Hematopoietic multipotent progenitor cell treated with erythropoietin and hydrocortisone succinate and interleukin-3 and kit ligand, for 15 days (in vitro differentiated cells): ENCODE measurements at regions not wholly inside any gene's neighbourhood (a gene's known extent, or its start where the extent isn't known, plus 50 kb on each side); places are given as distances from the start of the nearest gene placed in this dataset.

Experiments
- DNase-seq: peaks from one replicate; pipeline ENCODE4 v3.0.0-alpha.2; 2015; ENCODE audit warnings: low spot score

GRCh38 chr14:36465178-36465577 lies 54.9 kb downstream of the NKX2-1 start:
- DNase-seq: no peak

GRCh38 chr14:36462890-36463289 lies 57.1 kb downstream of the NKX2-1 start:
- no peak for DNase-seq

DNA sequence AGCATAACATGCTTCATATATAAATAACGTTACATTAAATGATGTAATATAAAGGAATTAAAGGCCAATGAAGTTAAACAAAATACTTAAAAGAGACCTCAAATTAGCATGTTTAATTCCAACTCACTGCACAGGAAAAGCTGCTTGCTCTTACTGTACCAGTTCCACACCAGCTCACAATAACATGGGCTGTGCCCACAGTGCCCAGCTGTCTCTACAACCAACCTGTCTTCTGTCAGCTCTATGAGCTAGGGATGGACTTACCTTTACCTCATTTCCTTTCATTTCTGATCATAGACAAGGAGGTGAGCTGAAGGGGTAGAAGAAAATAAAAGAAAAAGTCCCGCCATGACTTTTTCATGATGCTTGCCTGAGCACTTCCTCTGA lies 64.8 kb downstream of the NKX2-1 start:
- no peak for DNase-seq

DNA sequence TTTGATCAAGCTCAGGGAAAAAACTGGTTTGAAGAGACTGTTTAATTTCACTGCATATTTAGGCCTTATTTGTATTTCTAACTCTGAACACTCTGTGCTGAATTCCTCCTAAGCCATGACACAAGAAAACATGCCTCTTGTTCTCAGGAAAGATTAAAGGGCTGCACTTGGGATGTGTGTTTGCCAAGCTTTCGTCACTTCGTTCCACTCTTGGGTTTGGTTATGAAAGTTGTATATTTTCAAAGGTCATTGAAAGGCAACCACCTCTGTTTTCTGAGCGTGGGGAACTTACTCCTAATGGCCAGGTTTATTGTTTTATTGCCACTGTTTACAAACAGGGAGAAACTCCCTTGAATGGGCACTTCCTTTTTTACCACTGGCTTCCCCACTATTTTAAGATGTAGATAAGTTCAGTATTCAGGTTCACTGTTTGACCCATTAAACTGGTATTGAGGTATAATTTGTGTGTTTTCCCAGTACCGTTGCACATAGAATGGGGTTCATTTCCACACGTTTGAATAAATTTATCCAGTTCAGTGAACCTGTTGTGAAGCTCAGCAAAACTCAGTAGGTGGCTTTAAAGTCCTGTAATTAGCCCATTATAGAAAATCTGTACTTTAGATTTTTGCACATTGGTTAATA lies 65.3 kb downstream of the NKX2-1 start:
- no peak for DNase-seq

DNA sequence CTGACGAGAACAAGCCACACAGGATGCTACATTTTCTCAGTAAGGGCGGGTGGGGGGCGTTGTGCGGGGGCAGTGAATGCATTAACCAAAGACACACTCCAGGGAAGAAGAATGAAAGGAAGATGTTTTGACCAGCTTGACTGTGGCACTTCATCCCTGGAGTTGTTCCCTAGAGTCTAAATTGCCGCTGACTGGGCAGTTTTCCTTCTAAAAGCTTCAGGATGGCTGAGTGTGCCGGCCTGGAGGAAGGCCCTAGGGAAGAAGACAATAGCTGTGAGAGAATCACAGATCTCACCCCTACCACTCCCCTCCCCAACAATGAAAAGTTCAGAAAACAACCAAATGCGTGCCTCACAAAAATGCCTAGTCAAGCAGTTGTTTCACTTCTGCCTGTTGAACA lies 67.2 kb downstream of the NKX2-1 start:
- DNase-seq: no peak

- no peak for DNase-seq
These were observed 68.5 kb downstream of the NKX2-1 start for GRCh38 chr14:36451310-36452065.

GRCh38 chr14:36450550-36450949 lies 69.5 kb downstream of the NKX2-1 start:
- DNase-seq: no peak

DNA sequence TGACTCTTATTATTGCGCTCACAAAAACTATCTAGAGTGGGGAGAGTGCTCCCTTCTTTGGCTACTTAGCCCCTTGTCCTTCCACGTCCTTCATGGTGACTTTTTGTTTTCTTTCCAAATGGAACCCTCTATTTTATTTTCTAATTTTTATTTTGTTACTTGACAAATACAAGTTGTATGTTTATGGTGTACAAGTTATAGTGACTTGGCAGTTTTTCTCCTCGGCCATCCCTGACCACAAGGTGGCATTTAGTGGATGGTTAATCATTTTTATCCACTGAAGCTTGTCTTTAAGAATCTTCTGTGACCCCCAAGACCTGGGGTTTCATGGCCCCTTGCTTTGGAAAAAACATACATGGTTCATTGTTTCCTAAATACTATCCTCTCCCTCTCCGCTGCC lies 70.1 kb downstream of the NKX2-1 start:
- DNase-seq: no peak

DNA sequence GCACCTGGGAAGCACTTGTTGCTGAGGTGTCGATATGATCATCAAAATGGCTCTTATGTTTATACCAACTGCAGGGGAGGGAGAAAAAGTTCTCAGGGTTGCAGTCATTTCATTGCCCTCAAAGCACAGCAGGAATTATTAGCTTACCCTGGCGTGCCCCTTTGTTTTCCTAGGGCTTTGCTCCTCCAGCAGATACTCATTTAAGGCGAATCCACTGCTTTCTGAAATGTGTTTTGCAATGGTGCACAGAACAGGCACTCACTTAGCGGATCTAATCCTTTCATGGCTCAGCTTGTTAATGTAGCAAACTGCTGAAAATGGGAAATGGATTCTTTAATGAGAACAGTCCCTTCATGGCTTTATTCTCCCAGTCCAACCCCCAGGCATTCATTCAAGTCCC lies 76.7 kb downstream of the NKX2-1 start:
- no peak for DNase-seq

DNA sequence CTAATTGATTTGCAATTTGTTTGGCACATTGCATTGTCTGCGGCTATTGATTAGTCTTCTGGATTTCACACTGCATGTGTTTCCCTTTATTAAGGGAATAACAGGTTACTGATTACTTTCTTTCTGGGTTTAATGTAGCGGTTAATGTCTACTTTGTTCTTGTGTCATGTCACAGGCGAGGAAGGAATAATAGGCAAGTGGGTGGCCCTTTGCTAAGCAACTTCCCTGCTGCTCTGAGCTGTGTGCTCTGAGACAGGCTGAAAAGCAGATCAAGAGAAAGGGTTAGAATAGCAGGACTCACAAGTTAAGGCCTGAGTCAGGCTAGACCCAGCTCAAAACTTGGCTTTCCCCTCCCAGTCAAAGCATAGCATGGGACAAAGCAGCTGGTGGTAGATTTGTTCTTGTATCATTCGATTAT lies 77.2 kb downstream of the NKX2-1 start:
- DNase-seq: no peak

- DNase-seq: no peak
These were observed 78.7 kb downstream of the NKX2-1 start for GRCh38 chr14:36441283-36441682.

GRCh38 chr14:36439766-36440165 lies 80.3 kb downstream of the NKX2-1 start:
- no peak for DNase-seq

DNA sequence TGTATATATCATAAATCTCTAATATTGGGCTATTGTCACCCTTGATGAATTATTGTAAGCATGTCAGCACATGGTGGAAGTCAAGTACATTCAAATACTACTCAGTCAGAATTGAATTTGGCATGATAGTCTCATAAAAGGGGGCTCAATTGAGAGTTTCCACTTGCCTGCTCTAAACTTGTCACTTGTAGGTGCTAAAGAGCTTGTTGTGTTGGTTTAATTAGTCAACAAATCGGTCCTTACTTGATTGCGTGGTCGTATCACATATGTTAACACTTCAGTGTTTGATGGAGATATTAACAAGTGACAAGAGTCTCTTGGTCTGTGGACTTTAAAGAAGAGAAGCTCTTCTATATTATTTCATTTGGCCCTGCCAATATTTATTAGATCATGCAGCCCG lies 81.1 kb downstream of the NKX2-1 start:
- DNase-seq: no peak

GRCh38 chr14:36430662-36431084 lies 89.4 kb downstream of the NKX2-1 start:
- no peak for DNase-seq

- DNase-seq: no peak
These were observed 89.9 kb downstream of the NKX2-1 start for GRCh38 chr14:36430169-36430568.

DNA sequence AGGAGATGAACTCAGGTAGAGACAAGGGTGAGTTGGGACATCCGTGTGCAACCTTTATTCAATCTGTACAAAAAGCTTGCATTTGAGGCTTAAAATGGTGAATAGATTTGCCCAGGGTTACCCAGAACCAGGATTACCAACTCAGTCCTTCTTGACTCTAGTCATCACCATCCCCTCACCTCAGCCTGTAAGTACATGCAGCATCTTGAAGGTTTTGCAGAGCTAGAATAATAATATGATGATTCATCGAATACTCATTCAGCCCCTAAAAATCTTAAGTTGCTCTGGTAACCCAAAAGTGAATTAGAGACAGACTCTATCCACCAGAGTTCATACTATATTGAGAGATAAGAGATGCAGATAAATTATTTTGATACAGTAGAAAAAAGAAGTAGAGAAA lies 90.3 kb downstream of the NKX2-1 start:
- no peak for DNase-seq

DNA sequence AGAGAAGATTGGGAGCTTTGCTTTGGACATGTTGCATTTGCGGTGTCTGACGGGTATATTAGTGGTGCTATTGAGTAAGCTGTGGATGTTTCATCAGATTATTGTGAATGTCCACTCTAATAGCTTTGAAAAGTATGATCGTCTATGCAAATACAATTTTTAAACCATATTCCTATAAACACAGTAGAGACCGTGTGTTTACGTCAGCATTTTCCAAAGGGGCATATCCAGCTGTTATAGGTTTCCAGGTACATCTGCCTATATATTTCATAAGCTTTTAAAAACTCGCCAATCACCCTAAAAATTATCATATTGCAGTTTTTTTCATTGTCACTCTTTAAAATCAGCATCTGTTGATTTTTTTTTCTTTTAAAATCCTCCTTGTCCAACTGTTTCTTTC lies 91.7 kb downstream of the NKX2-1 start:
- DNase-seq: no peak

DNA sequence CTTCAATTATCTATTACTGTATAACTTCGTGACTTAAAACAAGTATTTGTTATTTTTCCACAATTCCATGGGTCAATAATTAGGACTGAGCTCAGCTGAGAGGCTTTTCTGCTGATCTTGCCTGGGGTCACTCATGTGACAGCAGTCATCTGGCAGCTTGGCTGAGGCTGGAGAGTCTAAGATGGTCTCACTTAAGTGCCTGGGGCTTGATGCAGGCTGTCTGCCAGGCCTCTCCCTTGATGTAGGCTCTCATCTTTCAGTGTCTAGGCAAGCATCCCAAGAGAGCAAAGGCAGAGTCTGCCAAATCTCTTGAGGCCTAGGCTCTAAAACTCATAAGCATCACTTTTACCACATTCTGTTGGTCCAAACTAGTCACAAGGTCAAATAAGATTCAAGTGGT lies 93.2 kb downstream of the NKX2-1 start:
- no peak for DNase-seq

GRCh38 chr14:36426113-36426512 lies 93.9 kb downstream of the NKX2-1 start:
- no peak for DNase-seq

DNA sequence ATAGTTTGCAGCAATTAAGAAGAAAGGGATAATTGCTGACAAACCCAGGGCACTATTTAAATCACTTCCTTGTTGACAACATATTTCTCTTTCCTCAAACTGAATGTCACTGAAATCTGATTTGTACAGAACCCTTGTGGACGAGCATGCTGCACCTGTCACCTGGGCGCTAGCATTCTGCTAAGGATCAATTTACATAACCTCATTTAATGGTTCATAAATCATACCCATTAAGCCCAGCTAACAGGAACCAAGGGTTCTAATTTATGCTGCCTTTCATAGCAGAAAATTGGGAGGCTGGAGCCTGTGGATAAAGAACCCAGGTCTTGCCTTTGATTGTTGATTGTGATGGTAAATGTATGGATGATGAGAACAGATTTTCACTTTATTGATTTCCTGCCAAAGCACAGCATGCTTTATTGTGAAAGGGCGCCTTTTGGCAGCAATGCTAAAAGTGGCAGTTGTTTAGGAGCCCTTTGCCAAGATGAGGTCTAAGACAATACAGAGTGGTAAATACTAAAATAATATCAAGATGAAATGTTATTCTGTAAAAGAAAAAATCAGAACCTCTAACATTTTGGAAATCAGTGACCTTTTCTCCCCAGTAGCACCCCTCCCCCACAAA lies 95.4 kb downstream of the NKX2-1 start:
- DNase-seq: no peak

DNA sequence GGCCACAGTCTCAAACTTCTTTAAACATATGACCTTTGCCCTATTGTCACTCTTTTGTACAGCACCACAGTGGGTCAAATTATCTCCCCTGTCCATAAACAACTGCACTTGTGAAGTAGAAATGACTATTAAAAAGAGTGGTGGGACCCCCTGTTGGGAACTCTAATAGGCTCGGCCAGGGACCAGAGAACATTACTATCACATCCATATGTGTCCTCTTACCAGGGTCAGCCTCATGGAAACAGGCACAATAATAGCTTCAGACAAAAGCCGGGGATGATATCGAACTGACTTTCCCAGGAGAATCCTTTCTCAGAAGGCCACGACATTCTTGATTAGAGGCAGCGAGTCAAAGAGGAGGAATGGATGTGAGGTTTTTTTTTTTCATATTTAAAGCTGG lies 96.6 kb downstream of the NKX2-1 start:
- DNase-seq: no peak

DNA sequence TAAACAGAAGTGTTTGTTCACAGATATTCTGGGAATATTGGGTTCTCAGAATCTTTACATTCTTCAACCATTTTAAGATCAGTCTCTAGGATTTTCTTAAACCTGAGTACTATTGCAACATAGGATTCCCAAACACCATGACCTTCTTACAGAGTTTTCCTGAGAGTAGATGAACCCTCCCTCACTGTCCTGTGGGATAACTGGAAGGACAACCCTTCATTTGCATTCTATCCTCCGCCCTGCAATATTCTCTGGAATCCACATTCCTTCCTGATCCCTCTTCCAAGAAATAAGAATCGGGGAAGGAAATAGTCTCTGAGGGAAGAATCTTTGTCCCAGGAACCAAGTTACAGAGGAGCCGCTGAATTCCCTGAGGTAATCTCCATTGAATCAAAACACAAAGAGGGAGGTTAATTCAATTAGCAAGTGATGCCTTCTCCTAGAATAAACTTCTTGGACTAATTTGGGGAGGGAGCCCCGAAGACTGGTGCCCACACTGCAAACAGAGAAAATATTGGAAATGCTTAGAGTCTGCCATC lies 99.8 kb upstream of the MBIP start:
- no peak for DNase-seq

- no peak for DNase-seq
These were observed 98.5 kb upstream of the MBIP start for GRCh38 chr14:36418937-36419336.
